K562 (cell line): ENCODE measurements at regions not wholly inside any gene's neighbourhood (a gene's known extent, or its start where the extent isn't known, plus 50 kb on each side); places are given as distances from the start of the nearest gene placed in this dataset.

Experiments used
- MAFK ChIP-seq: IDR thresholded peaks from 2 replicates; pipeline ENCODE4 v1.6.1; 2011; ENCODE audit warnings: low read length, improper control_type of control experiment
- MAZ ChIP-seq, 2 experiments: fragments of 450-650 bp in 1 of 2; sonication (generic) in 1 of 2; formaldehyde crosslinking; IDR thresholded peaks in 1 of 2; conservative IDR thresholded peaks in 1 of 2; 2 replicates each; pipeline versions ENCODE4 v1.4.0 to v1.5.0; 2020; ENCODE audit warnings: mild to moderate bottlenecking in 1 of 2, missing genetic modification reagents in 1 of 2
- TF ChIP-seq, protein P1 (sequence below): sonication (generic); formaldehyde crosslinking; IDR thresholded peaks from 2 replicates; pipeline ENCODE4 v1.8.0; 2022; ENCODE audit warnings: missing genetic modification reagents, mild to moderate bottlenecking, borderline replicate concordance

DNA sequence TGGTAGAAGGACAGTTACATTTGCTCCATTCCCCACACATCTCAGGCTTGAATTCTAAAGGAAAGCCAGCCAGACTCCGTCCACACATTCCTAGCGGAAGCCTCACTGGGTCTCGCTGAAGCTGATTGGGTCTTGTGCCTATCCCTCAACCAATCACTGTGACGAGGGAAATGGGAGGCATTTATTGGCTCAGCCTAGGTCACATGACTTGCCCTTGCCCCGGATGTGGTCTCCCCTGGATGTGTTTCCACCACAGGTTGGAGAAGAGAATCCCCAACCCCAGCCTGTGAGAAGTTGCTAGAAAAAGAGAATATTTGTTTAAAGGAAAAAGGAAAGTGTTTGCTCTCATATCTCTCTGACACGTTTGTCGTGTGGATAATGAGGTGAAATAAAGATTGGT is 93.4 kb downstream of the C12orf75 start:
- TF ChIP-seq MAZ (CRISPR knock-in tag; conservative IDR thresholded peaks at IDR 0.05 in 1 of 2, IDR thresholded peaks at IDR 0.05 in 1 of 2) (no peak), MAFK (no peak)
- TF ChIP-seq, protein P1, sequence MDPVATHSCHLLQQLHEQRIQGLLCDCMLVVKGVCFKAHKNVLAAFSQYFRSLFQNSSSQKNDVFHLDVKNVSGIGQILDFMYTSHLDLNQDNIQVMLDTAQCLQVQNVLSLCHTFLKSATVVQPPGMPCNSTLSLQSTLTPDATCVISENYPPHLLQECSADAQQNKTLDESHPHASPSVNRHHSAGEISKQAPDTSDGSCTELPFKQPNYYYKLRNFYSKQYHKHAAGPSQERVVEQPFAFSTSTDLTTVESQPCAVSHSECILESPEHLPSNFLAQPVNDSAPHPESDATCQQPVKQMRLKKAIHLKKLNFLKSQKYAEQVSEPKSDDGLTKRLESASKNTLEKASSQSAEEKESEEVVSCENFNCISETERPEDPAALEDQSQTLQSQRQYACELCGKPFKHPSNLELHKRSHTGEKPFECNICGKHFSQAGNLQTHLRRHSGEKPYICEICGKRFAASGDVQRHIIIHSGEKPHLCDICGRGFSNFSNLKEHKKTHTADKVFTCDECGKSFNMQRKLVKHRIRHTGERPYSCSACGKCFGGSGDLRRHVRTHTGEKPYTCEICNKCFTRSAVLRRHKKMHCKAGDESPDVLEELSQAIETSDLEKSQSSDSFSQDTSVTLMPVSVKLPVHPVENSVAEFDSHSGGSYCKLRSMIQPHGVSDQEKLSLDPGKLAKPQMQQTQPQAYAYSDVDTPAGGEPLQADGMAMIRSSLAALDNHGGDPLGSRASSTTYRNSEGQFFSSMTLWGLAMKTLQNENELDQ (CRISPR knock-in tag), result no peak
